ENCODE measurements at regions not wholly inside any gene's neighbourhood (a gene's known extent, or its start where the extent isn't known, plus 50 kb on each side); places are given as distances from the start of the nearest gene placed in this dataset.

GRCh38 chr3:84487296-84487695 lies 471.5 kb upstream of the CADM2 start:
- no peak overlapping the region for H3K4me3 ChIP-seq
- no peak for FAIRE-seq
- H3K4me1 ChIP-seq (ENCODE audit: control insufficient read depth, insufficient read depth, low read length): no peaks in the 10 kb centered on the region
- H2AFZ ChIP-seq (ENCODE audit: control insufficient read depth, low read depth, low read length): no peak overlapping the region
- no peaks in the 10 kb centered on the region for H3K79me2 ChIP-seq (ENCODE audit: control insufficient read depth, insufficient read depth, low read length)
- H3K36me3 ChIP-seq (ENCODE audit: control insufficient read depth in 2 of 2, insufficient read depth in 2 of 2, low read length in 1 of 2): no peaks in the 10 kb centered on the region
- no peaks in the 10 kb centered on the region for H4K20me1 ChIP-seq (ENCODE audit: control insufficient read depth, insufficient read depth)
- TF ChIP-seq NRF1 (conservative IDR thresholded peaks at IDR 0.05; ENCODE audit: low read depth, low read length) (no peak), REST (IDR thresholded peaks at IDR 0.05; ENCODE audit: low read depth, low read length) (no peak), ETV6 (conservative IDR thresholded peaks at IDR 0.05 in 1 of 2, IDR thresholded peaks at IDR 0.05 in 1 of 2; ENCODE audit: borderline replicate concordance in 1 of 2, low read depth in 1 of 2) (no peak), PAX8 (IDR thresholded peaks at IDR 0.05) (no peak), FOXK2 (IDR thresholded peaks at IDR 0.05) (no peak), RUNX3 (IDR thresholded peaks at IDR 0.05; ENCODE audit: low read length) (no peak), NFYA (IDR thresholded peaks at IDR 0.05; ENCODE audit: borderline replicate concordance, low read depth, low read length) (no peak), NR2F1 (conservative IDR thresholded peaks at IDR 0.05) (no peak), HDAC2 (IDR thresholded peaks at IDR 0.05) (no peak), SPI1 (IDR thresholded peaks at IDR 0.05; ENCODE audit: borderline replicate concordance, insufficient read depth, low read depth, low read length) (no peak), PKNOX1 (IDR thresholded peaks at IDR 0.05) (no peak), NFXL1 (IDR thresholded peaks at IDR 0.05; ENCODE audit: borderline replicate concordance) (no peak), SREBF2 (IDR thresholded peaks at IDR 0.05; ENCODE audit: low read length) (no peak), POLR2AphosphoS2 (IDR thresholded peaks at IDR 0.05; ENCODE audit: low read depth, low read length) (no peak), FOXM1 (IDR thresholded peaks at IDR 0.05; ENCODE audit: low read depth, low read length) (no peak)
- intact Hi-C loops (cut with micrococcal nuclease; ENCODE audit: unreplicated experiment) (no loop called here), in situ Hi-C loops (cut with MboI) (no loop called here)
- 90% methylated on average over 8 of the region's 8 CpGs for WGBS (ENCODE audit: insufficient coverage, insufficient replicate concordance, low lambda C conversion rate, missing lambda C conversion rate)
- no peaks in the 10 kb centered on the region for H3K9me3 ChIP-seq (replicated peaks; ENCODE audit: control insufficient read depth, insufficient read depth, low read length)
- SMC1A ChIA-PET (ENCODE audit: uncharacterized antibody, unreplicated experiment): no interaction called here
- BruUV-seq (replicated peaks): no TSS peak
- no peak for ATAC-seq
- POLR2A ChIA-PET: no interaction called here
- no peak for DNase-seq (ENCODE audit: low read depth, low spot score)
- CTCF ChIA-PET: no interaction called here
- no peak overlapping the region for H3K9ac ChIP-seq (ENCODE audit: control insufficient read depth, insufficient read depth, low read length)
- no peak overlapping the region for H3K4me2 ChIP-seq (ENCODE audit: control insufficient read depth, insufficient read depth)
- RAD21 ChIA-PET (ENCODE audit: unreplicated experiment): no interaction called here
- H3K27ac ChIP-seq (ENCODE audit: control insufficient read depth, insufficient read depth): no peak overlapping the region
- H3K27me3 ChIP-seq (replicated peaks in 1 of 2; ENCODE audit: control insufficient read depth in 2 of 2, insufficient read depth in 2 of 2, low read length in 1 of 2): no peaks in the 10 kb centered on the region
